ENCODE measurements at regions not wholly inside any gene's neighbourhood (a gene's known extent, or its start where the extent isn't known, plus 50 kb on each side); places are given as distances from the start of the nearest gene placed in this dataset.

GRCh38 chr2:16259010-16259409 is 318.7 kb downstream of the MYCN start:
- TF ChIP-seq CTCF (IDR thresholded peaks at IDR 0.05): no peak
- no peak for TF ChIP-seq POLR2A (IDR thresholded peaks at IDR 0.05)
